SU-DHL-6 (cell line): ENCODE measurements at regions not wholly inside any gene's neighbourhood (a gene's known extent, or its start where the extent isn't known, plus 50 kb on each side); places are given as distances from the start of the nearest gene placed in this dataset.

Experiments used
- CTCF ChIP-seq: fragments of 200-600 bp; sonication (generic); IDR thresholded peaks from one replicate; pipeline ENCODE4 v1.5.1; 2017; ENCODE audit warnings: antibody characterized with exemption, mild to moderate bottlenecking, low read length, moderate library complexity; ENCODE audit not compliant: insufficient read depth, poor library complexity, severe bottlenecking
- EZH2phosphoT487 ChIP-seq: fragments of 200-600 bp; sonication (generic), shearing (Covaris generic); conservative IDR thresholded peaks from 2 replicates; pipeline ENCODE4 v1.6.1; 2018; ENCODE audit warnings: mild to moderate bottlenecking, antibody characterized with exemption, low read length, moderate library complexity, mixed read lengths

GRCh38 chr7:153701678-153702077 lies 350.5 kb upstream of the DPP6 start:
- TF ChIP-seq CTCF (no peak), EZH2phosphoT487 (no peak)
